ENCODE measurements at regions not wholly inside any gene's neighbourhood (a gene's known extent, or its start where the extent isn't known, plus 50 kb on each side); places are given as distances from the start of the nearest gene placed in this dataset.

DNA sequence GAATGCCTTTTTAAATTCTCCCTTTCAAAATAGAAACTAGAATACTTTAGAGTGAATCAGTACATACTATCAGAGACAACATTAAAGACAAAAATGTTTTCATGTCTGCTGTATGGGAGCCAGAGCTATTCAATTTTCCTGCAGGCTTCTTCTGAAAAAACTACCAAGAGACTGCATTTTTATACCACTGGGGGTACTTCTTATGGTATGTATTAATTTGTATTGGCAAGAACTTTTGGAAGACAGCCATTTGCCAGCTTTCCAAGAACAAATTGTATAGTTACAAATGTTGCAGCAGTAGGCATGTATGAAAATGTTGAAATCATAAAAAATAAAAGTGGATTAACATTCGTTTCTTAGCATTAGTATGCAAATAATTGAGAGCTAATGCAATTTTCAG, 1010.0 kb upstream of the CADM2 start:
- Histone ChIP-seq H2AFZ (ENCODE audit: low read length) (no peak overlapping the region), H3K9me2 (ENCODE audit: insufficient read depth, low read length) (no peaks in the 10 kb centered on the region), H3K27ac (ENCODE audit: low read depth, low read length, poor library complexity, severe bottlenecking) (no peak overlapping the region), H3K36me3 (ENCODE audit: insufficient read depth, low read length) (no peaks in the 10 kb centered on the region), H3K4me1 (ENCODE audit: insufficient read depth, low read length, poor library complexity, severe bottlenecking) (no peaks in the 10 kb centered on the region), H3K4me3 (ENCODE audit: low read depth, low read length, poor library complexity, severe bottlenecking) (no peak overlapping the region), H3K9me3 (ENCODE audit: low read length) (no peaks in the 10 kb centered on the region), H3K79me2 (ENCODE audit: insufficient read depth, low read depth, low read length) (no peaks in the 10 kb centered on the region), H4K20me1 (ENCODE audit: insufficient read depth, low read length) (no peaks in the 10 kb centered on the region), H3K4me2 (ENCODE audit: low read length) (no peak overlapping the region)
- ChIA-PET POLR2A (no interaction called here), CTCF (ENCODE audit: unreplicated experiment) (no interaction called here)
- no peak for DNase-seq (ENCODE audit: low spot score)
- no TSS peak for BruUV-seq (replicated peaks)
- intact Hi-C loops (cut with micrococcal nuclease; ENCODE audit: unreplicated experiment): no loop called here
- no peak for TF ChIP-seq EZH2phosphoT487 (IDR thresholded peaks at IDR 0.05; ENCODE audit: borderline replicate concordance, low read depth, low read length)
- TF ChIP-seq, protein P1, sequence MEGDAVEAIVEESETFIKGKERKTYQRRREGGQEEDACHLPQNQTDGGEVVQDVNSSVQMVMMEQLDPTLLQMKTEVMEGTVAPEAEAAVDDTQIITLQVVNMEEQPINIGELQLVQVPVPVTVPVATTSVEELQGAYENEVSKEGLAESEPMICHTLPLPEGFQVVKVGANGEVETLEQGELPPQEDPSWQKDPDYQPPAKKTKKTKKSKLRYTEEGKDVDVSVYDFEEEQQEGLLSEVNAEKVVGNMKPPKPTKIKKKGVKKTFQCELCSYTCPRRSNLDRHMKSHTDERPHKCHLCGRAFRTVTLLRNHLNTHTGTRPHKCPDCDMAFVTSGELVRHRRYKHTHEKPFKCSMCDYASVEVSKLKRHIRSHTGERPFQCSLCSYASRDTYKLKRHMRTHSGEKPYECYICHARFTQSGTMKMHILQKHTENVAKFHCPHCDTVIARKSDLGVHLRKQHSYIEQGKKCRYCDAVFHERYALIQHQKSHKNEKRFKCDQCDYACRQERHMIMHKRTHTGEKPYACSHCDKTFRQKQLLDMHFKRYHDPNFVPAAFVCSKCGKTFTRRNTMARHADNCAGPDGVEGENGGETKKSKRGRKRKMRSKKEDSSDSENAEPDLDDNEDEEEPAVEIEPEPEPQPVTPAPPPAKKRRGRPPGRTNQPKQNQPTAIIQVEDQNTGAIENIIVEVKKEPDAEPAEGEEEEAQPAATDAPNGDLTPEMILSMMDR (conservative IDR thresholded peaks at IDR 0.05; ENCODE audit: low read length): no peak

DNA sequence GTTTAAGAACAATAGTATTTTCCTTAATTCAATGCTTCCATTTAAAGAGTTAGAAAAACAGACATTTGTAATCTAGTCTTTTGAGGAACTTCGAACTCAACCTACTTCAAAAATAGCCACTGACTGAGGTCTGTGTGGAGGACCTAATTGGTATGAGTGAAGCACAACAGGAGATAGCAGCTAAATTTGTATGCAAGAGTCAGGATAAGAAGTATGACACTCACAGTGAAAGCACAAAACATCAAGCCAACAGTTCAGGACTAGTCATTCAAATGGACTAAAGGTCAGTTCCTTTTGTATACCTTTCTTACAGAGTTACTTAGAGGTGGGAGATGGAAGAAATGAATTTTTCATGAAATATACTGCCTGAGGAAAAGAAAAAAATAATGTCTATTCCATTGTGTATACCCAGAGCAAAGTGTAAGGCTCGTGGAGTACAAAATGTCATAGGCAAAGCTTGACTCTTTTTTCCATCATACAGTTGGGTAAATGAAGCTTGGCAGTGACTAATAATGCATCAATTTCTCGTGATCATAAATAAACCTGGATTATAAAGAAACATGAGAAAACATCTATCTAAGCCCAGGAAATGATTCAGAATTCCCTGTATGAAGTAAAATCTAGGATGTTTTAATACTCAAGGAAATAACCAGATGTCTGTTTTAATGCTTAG, 1005.2 kb upstream of the CADM2 start:
- H3K9me3 ChIP-seq (ENCODE audit: low read length): no peaks in the 10 kb centered on the region
- H2AFZ ChIP-seq (ENCODE audit: low read length): no peak overlapping the region
- no peaks in the 10 kb centered on the region for H3K36me3 ChIP-seq (ENCODE audit: insufficient read depth, low read length)
- TF ChIP-seq, protein P1 (conservative IDR thresholded peaks at IDR 0.05; ENCODE audit: low read length): no peak
- no peak for TF ChIP-seq EZH2phosphoT487 (IDR thresholded peaks at IDR 0.05; ENCODE audit: borderline replicate concordance, low read depth, low read length)
- intact Hi-C loops (cut with micrococcal nuclease; ENCODE audit: unreplicated experiment): no loop called here
- H3K4me2 ChIP-seq (ENCODE audit: low read length): no peak overlapping the region
- H4K20me1 ChIP-seq (ENCODE audit: insufficient read depth, low read length): no peaks in the 10 kb centered on the region
- no peaks in the 10 kb centered on the region for H3K9me2 ChIP-seq (ENCODE audit: insufficient read depth, low read length)
- H3K4me3 ChIP-seq (ENCODE audit: low read depth, low read length, poor library complexity, severe bottlenecking): no peak overlapping the region
- no peak overlapping the region for H3K27ac ChIP-seq (ENCODE audit: low read depth, low read length, poor library complexity, severe bottlenecking)
- no peaks in the 10 kb centered on the region for H3K4me1 ChIP-seq (ENCODE audit: insufficient read depth, low read length, poor library complexity, severe bottlenecking)
- CTCF ChIA-PET (ENCODE audit: unreplicated experiment): no interaction called here
- DNase-seq (ENCODE audit: low spot score): no peak
- no peaks in the 10 kb centered on the region for H3K79me2 ChIP-seq (ENCODE audit: insufficient read depth, low read depth, low read length)
- BruUV-seq (replicated peaks): no TSS peak
- POLR2A ChIA-PET: no interaction called here

DNA sequence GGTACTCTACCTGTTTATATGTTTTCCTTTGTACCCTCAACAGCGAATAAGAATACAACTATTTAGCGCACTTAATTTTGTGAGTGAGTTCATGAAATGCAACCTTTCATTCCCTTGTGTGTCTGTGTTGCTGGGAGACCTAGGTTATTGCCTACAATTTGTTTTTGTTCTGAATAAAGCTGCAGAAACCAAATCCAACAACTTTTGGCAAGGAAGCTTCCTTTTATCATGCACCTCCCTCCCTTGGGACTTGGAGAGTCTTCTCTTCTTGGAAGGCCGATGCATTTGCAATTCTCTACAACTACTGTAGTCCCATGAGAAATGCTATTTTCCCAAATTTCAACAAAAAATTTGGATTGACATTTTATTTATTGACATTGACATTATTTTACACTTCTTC, 1002.4 kb upstream of the CADM2 start:
- no peaks in the 10 kb centered on the region for H3K9me3 ChIP-seq (ENCODE audit: low read length)
- no TSS peak for BruUV-seq (replicated peaks)
- H3K9me2 ChIP-seq (ENCODE audit: insufficient read depth, low read length): no peaks in the 10 kb centered on the region
- TF ChIP-seq, protein P1 (conservative IDR thresholded peaks at IDR 0.05; ENCODE audit: low read length): no peak
- TF ChIP-seq EZH2phosphoT487 (IDR thresholded peaks at IDR 0.05; ENCODE audit: borderline replicate concordance, low read depth, low read length): no peak
- no peak overlapping the region for H2AFZ ChIP-seq (ENCODE audit: low read length)
- H3K4me2 ChIP-seq (ENCODE audit: low read length): no peak overlapping the region
- ChIA-PET POLR2A (interaction anchor here (0.6 kb wide), 1 partner anchor 32 kb away, joined by 3 read pairs; no protein-coding TSS in a partner anchor), CTCF (ENCODE audit: unreplicated experiment) (no interaction called here)
- DNase-seq (ENCODE audit: low spot score): no peak
- no peaks in the 10 kb centered on the region for H3K79me2 ChIP-seq (ENCODE audit: insufficient read depth, low read depth, low read length)
- no peaks in the 10 kb centered on the region for H4K20me1 ChIP-seq (ENCODE audit: insufficient read depth, low read length)
- H3K4me1 ChIP-seq (ENCODE audit: insufficient read depth, low read length, poor library complexity, severe bottlenecking): no peaks in the 10 kb centered on the region
- no peaks in the 10 kb centered on the region for H3K36me3 ChIP-seq (ENCODE audit: insufficient read depth, low read length)
- intact Hi-C loops (cut with micrococcal nuclease; ENCODE audit: unreplicated experiment): no loop called here
- no peak overlapping the region for H3K4me3 ChIP-seq (ENCODE audit: low read depth, low read length, poor library complexity, severe bottlenecking)
- no peak overlapping the region for H3K27ac ChIP-seq (ENCODE audit: low read depth, low read length, poor library complexity, severe bottlenecking)

Data from OCI-LY7 (cell line).